Subcutaneous abdominal adipose tissue (tissue), 5 donors: ENCODE measurements at regions not wholly inside any gene's neighbourhood (a gene's known extent, or its start where the extent isn't known, plus 50 kb on each side); places are given as distances from the start of the nearest gene placed in this dataset.

ENCODE experiments used
- H3K27ac ChIP-seq: one replicate; pipeline ENCODE4 v1.7.0; 2013; ENCODE audit warnings: low read depth, mild to moderate bottlenecking, inconsistent platforms, low read length, moderate library complexity
- H3K27me3 ChIP-seq, 5 donors: one replicate each; pipeline ENCODE4 v1.7.0; 2013; ENCODE audit warnings: low read length in 5 of 5, inconsistent platforms in 1 of 5; ENCODE audit not compliant: control insufficient read depth in 5 of 5, insufficient read depth in 4 of 5
- H3K36me3 ChIP-seq, 5 donors: one replicate each; pipeline ENCODE4 v1.7.0; 2013; ENCODE audit warnings: low read length in 5 of 5; ENCODE audit not compliant: control insufficient read depth in 5 of 5, insufficient read depth in 5 of 5
- H3K4me1 ChIP-seq, 5 donors: one replicate each; pipeline ENCODE4 v1.7.0; 2013; ENCODE audit warnings: low read length in 5 of 5, mild to moderate bottlenecking in 3 of 5, moderate library complexity in 1 of 5; ENCODE audit not compliant: control insufficient read depth in 5 of 5, insufficient read depth in 5 of 5
- H3K4me3 ChIP-seq, 5 donors: one replicate each; pipeline ENCODE4 v1.7.0; 2013; ENCODE audit warnings: low read length in 5 of 5, low read depth in 1 of 5
- H3K9ac ChIP-seq, 5 donors: one replicate each; pipeline ENCODE4 v1.7.0; 2013; ENCODE audit warnings: low read length in 5 of 5, mild to moderate bottlenecking in 4 of 5, moderate library complexity in 3 of 5
- H3K9me3 ChIP-seq, 5 donors: one replicate each; pipeline ENCODE4 v1.7.0; 2013; ENCODE audit warnings: low read length in 5 of 5; ENCODE audit not compliant: control insufficient read depth in 5 of 5
- donor health status: healthy.
- donor health status: healthy.
- donor health status: healthy.
- donor health status: healthy.
- donor health status: healthy.

GRCh38 chr16:66006485-66006884 lies 360.0 kb upstream of the CDH5 start:
- Histone ChIP-seq H3K4me1 (peaks cover 0 to 5% (median 0%) of the 10 kb centered on the region in 5 donors), H3K36me3 (no peaks in the 10 kb centered on the region), H3K9me3 (no peaks in the 10 kb centered on the region), H3K27me3 (no peaks in the 10 kb centered on the region), H3K4me3 (no peak overlapping the region), H3K9ac (no peak overlapping the region), H3K27ac (no peak overlapping the region)

DNA sequence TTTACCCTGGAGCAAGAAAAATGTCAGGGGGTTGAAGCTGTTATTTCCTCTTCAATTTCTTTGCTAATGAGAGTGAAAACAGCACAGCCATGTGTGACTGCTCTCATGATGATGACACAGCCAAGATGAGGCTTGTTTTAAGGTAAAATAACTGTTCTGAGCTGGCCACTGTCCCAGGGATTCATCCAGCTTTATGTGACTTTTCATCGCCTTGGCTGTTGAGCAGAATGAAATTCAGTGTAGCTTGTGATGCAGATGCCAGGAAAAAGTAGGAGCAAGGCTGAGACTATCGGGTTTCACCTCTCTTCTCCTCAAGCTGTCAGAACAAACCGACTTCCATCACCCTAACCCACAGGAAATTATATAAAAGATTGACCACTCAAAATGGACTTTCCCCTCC lies 361.8 kb upstream of the CDH5 start:
- Histone ChIP-seq H3K27me3 (no peaks in the 10 kb centered on the region), H3K4me3 (no peak overlapping the region), H3K36me3 (no peaks in the 10 kb centered on the region), H3K9me3 (no peaks in the 10 kb centered on the region), H3K4me1 (peaks cover 0 to 5% (median 0%) of the 10 kb centered on the region in 5 donors), H3K27ac (no peak overlapping the region), H3K9ac (no peak overlapping the region)

DNA sequence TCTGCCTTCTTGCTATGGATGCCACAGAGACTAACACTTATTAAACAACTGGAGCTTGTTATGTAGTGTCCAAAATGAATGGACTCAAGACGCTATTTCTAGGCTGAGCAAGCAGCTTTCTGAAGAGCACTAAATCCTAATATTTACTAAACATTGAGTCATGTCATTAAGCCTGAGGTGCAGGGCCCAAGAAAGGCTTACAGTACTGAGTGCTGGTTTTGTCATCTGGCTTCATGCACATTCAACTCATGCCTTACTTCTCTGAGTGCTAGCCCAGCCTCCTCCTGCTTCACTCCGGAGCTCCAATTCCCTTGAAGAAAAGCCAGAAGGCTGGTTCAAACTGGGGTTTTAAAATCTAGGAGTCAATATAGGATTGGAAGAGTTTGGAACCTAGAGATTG lies 363.3 kb upstream of the CDH5 start:
- H3K36me3 ChIP-seq: no peaks in the 10 kb centered on the region
- H3K9ac ChIP-seq: no peak overlapping the region
- H3K4me3 ChIP-seq: no peak overlapping the region
- H3K27me3 ChIP-seq: no peaks in the 10 kb centered on the region
- no peaks in the 10 kb centered on the region for H3K9me3 ChIP-seq
- H3K27ac ChIP-seq: no peak overlapping the region
- H3K4me1 ChIP-seq: peaks cover 0 to 5% (median 0%) of the 10 kb centered on the region in 5 donors

- Histone ChIP-seq H3K36me3 (no peaks in the 10 kb centered on the region), H3K9ac (no peak overlapping the region), H3K4me3 (no peak overlapping the region), H3K27me3 (no peaks in the 10 kb centered on the region), H3K9me3 (no peaks in the 10 kb centered on the region), H3K27ac (no peak overlapping the region), H3K4me1 (peaks cover 0 to 5% (median 0%) of the 10 kb centered on the region in 5 donors)
These were observed 363.9 kb upstream of the CDH5 start for GRCh38 chr16:66002601-66003000.

DNA sequence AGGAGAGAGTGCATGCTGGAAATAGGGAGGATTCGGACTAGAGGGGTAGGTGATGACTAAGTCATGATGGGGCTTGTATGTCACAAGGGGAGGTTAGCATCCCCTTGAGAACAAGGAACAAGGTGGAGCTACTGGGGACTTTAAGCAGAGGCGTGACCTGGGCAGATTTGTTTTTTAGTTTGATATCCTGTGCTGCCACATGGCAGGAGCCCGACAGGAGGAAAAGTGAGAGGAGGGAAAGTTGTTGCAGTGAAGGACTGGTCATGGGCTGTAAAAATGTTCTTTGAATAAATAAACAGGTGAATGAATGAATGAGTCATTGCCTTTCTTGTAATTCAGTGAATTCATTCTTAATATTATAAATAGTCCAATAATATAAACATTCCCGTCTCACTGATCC lies 365.1 kb upstream of the CDH5 start:
- no peaks in the 10 kb centered on the region for H3K36me3 ChIP-seq
- H3K4me1 ChIP-seq: peaks cover 0 to 5% (median 0%) of the 10 kb centered on the region in 5 donors
- no peak overlapping the region for H3K4me3 ChIP-seq
- H3K9ac ChIP-seq: no peak overlapping the region
- H3K27ac ChIP-seq: no peak overlapping the region
- H3K27me3 ChIP-seq: no peaks in the 10 kb centered on the region
- no peaks in the 10 kb centered on the region for H3K9me3 ChIP-seq

GRCh38 chr16:65998443-65998842 lies 368.0 kb upstream of the CDH5 start:
- H3K9ac ChIP-seq: no peak overlapping the region
- H3K4me3 ChIP-seq: no peak overlapping the region
- no peaks in the 10 kb centered on the region for H3K9me3 ChIP-seq
- no peak overlapping the region for H3K27ac ChIP-seq
- H3K36me3 ChIP-seq: no peaks in the 10 kb centered on the region
- H3K4me1 ChIP-seq: no peaks in the 10 kb centered on the region
- H3K27me3 ChIP-seq: no peaks in the 10 kb centered on the region

GRCh38 chr16:65994291-65994690 lies 372.2 kb upstream of the CDH5 start:
- Histone ChIP-seq H3K27me3 (no peaks in the 10 kb centered on the region), H3K4me3 (no peak overlapping the region), H3K9me3 (no peaks in the 10 kb centered on the region), H3K36me3 (no peaks in the 10 kb centered on the region), H3K9ac (no peak overlapping the region), H3K4me1 (peaks cover 0 to 7% (median 0%) of the 10 kb centered on the region in 5 donors), H3K27ac (no peak overlapping the region)

- Histone ChIP-seq H3K4me1 (peaks cover 0 to 7% (median 0%) of the 10 kb centered on the region in 5 donors), H3K9ac (no peak overlapping the region), H3K9me3 (no peaks in the 10 kb centered on the region), H3K4me3 (no peak overlapping the region), H3K27ac (no peak overlapping the region), H3K27me3 (no peaks in the 10 kb centered on the region), H3K36me3 (no peaks in the 10 kb centered on the region)
These were observed 375.3 kb upstream of the CDH5 start for GRCh38 chr16:65991149-65991701.

DNA sequence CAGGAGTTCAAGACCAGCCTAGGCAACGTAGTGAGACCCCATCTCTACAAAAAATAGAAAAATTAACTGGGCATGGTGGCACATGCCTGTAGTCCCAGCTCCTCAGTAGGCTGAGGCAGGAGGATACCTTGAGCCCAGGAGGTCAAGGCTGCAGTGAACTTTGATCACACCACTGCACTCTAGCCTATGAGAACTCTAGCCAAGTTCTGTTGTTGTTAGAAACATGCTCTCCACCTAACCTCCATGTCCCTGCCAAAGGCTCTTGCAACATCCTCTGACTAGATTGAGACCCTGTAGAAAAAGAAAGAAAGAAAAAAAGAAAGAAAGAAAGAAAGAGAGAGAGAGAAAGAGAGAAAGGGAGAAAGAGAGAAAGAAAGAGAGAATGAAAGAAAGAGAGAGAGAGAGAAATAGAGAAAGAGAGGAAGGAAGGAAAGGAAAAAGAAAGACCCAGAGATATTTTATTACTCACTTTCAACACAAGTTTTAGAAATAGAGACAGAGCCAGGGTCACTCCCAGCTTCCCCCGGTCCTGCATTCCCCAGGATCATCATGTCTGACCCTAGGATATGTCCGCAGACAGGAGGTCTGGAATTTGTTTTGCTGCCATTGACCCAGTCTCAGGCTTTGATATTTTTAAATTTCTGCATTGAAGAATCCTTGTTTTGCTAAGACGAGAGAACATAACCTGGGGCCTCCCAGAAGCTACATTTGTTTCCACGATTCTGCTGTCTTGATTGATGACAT lies 376.5 kb upstream of the CDH5 start:
- Histone ChIP-seq H3K4me1 (peaks cover 0 to 7% (median 0%) of the 10 kb centered on the region in 5 donors), H3K27me3 (no peaks in the 10 kb centered on the region), H3K4me3 (no peak overlapping the region), H3K27ac (no peak overlapping the region), H3K9me3 (no peaks in the 10 kb centered on the region), H3K36me3 (no peaks in the 10 kb centered on the region), H3K9ac (no peak overlapping the region)

GRCh38 chr16:65988024-65988595 lies 378.4 kb upstream of the CDH5 start:
- Histone ChIP-seq H3K36me3 (no peaks in the 10 kb centered on the region), H3K27me3 (no peaks in the 10 kb centered on the region), H3K9ac (no peak overlapping the region), H3K9me3 (no peaks in the 10 kb centered on the region), H3K4me1 (peaks cover 0 to 7% (median 0%) of the 10 kb centered on the region in 5 donors), H3K4me3 (no peak overlapping the region), H3K27ac (no peak overlapping the region)
